ENCODE measurements at regions not wholly inside any gene's neighbourhood (a gene's known extent, or its start where the extent isn't known, plus 50 kb on each side); places are given as distances from the start of the nearest gene placed in this dataset.

- no peak for TF ChIP-seq CTCF (conservative IDR thresholded peaks at IDR 0.05; ENCODE audit: low read depth, low read length)
- no peak for TF ChIP-seq EZH2 (IDR thresholded peaks at IDR 0.05; ENCODE audit: borderline replicate concordance, low read depth, low read length, poor library complexity, severe bottlenecking)
Observed at GRCh38 chr14:76699209-76699938, 61.9 kb upstream of the VASH1 start.
